ENCODE measurements at regions not wholly inside any gene's neighbourhood (a gene's known extent, or its start where the extent isn't known, plus 50 kb on each side); places are given as distances from the start of the nearest gene placed in this dataset.
"Not testable (repeated sequence)": the region's sequence is repeated elsewhere in the genome, so short reads cannot be mapped to it uniquely, and the experiment has no call there.

GRCh38 chr2:16378031-16378430 lies 287.6 kb downstream of the CYRIA start:
- DNase-seq (ENCODE audit: low read depth, low spot score), result no peak

DNA sequence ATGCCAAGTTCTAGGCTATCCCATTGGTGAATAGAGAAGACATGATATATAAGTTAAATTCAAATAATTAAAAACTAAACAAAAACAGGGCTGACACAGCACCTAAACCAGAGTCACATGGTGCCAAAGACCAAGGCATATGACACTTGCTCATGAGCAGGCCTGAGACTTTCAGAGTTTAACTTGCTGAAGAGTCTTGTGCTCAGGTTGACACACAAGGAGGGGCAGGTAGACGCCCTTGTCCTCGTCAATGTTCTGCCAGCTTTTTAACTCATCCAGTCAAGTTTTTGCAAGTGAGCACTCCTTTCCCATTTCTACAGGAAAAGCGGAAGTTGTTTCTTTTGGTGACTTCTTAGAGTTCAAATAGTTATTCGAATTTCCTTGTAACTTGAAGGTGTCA lies 289.7 kb downstream of the CYRIA start:
- DNase-seq (ENCODE audit: low read depth, low spot score), result no peak

More at GRCh38 chr2:16378031-16378430, 287.6 kb downstream of the CYRIA start:
- H3K27ac ChIP-seq, result no peak overlapping the region

DNA sequence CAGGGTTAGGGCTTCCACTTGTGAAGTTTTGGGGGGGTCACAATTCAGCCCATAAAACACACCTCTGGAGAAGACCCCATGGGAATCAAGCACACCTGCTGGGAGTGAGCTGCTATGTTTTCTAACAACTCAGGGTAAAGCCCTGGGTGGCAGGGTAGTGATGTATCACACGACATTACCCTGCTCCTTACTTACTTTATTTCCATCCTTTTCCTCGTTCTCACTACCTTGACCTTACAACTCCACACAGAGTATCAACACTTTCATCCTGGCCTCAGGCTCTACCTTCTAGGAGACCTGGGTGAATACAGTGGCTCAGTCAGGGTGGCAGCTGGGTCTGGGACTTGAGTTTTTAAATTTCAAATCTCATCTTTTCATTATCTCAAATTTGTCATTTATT lies 290.3 kb downstream of the CYRIA start:
- DNase-seq (ENCODE audit: low read depth, low spot score), result no peak
- H3K27ac ChIP-seq, result no peak overlapping the region

More for the DNA sequence above, 289.7 kb downstream of the CYRIA start:
- H3K27ac ChIP-seq, result no peak overlapping the region

GRCh38 chr2:16374671-16375070 lies 291.0 kb downstream of the CYRIA start:
- DNase-seq (ENCODE audit: low read depth, low spot score), result no peak
- H3K27ac ChIP-seq, result no peak overlapping the region

DNA sequence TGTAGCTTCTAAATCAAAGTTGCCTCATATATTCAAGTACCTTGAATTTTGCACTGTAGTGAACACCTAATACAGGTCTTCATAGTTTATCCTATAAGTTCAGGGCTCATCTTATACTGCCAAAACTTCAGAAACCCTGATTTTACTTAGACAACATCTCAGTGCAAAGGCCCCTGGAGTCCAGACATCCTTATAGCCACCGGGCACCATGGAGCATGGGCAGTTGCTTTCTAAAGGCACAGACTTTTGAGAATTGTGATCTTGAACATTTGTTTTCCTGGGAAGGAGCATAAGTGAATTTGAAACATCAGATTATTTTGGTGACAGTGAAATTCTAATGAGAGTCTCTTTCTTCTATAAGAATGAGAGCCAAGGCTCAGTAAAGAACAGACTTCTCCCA lies 292.3 kb downstream of the CYRIA start:
- DNase-seq (ENCODE audit: low read depth, low spot score), result no peak
- H3K27ac ChIP-seq, result no peak overlapping the region

DNA sequence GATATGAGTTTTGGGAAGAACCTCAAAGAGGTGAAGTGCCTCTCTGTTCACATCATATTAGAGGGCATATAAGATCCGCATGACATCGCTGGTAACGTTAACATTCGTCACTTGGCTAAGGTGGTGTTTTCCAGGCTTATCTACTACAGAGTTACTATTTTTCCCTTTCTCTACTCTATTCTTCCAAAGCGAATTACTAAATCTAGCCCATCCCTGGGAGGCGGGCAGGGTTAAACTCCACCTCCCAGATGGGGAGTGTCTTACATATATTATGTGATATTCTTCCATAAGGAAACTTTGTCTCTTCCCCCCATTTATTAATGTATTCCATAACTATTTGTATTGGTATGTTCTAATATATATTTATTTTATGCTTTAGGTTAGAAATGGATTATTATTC lies 293.9 kb downstream of the CYRIA start:
- DNase-seq (ENCODE audit: low read depth, low spot score), result no peak
- H3K27ac ChIP-seq, result no peak overlapping the region

- no peak for DNase-seq (ENCODE audit: low read depth, low spot score)
- no peak overlapping the region for H3K27ac ChIP-seq
Measured at GRCh38 chr2:16368951-16369350, 296.7 kb downstream of the CYRIA start.

DNA sequence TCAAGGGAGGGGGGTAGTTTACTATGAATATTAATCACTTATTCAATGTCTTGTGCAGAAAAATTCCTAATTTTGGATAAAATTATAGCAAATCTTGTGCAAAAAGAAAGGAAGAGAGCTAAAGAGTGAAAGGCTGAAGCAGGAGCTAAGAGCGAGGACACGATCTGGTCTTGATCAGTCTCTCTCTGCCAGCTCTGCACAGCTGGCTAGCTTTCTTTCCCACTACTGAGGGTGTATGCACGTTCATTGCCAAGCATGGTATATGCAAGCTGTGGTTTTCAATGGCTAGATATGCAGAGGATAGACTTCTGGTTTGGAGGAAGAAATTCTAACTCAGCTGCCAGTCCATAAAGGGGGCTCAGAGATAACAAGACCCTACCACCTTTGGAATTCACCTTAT lies 297.3 kb downstream of the CYRIA start:
- DNase-seq (ENCODE audit: low read depth, low spot score), result no peak

DNA sequence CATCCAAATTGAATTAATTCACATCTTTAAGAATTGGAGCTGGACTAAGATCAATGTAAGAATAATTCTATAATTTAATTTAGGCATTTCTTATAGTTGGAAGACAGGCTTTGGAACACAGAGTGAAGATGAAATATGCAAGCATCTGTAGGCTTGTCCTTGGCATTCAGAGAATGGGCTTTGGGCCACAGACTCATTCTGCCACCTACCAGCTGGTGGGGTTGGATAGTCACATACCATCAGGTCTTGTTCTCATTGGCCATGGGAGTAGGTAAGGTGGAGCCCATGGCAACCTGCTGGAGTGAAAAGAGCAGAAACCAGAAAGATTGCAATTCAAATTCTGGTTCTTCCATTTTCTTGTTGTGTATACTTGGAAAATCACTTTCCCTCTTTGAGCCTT lies 300.3 kb downstream of the CYRIA start:
- H3K27ac ChIP-seq, result no peak overlapping the region
- DNase-seq (ENCODE audit: low read depth, low spot score), result no peak

More for the DNA sequence above, 297.3 kb downstream of the CYRIA start:
- H3K27ac ChIP-seq, result no peak overlapping the region

DNA sequence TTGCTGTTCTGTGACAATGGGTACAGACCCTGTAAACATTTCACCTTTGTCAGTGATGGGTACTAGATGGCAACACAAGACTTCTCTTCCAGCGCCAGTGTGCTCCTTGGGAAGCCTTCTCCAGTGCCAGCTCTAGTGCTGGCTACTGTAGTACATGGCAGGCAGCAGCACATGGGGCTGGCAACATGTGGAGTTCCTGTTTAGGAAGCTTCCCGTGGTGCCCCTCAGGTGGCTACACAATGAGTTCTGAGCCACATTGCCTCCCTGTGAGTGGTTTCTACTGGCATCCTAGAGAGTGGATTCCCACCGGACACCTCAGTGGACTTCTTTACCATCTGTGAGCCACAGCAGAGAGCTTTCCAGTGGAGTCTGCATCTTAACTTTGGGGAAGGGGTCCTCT lies 302.1 kb downstream of the CYRIA start:
- DNase-seq (ENCODE audit: low read depth, low spot score), result no peak
- no peak overlapping the region for H3K27ac ChIP-seq

DNA sequence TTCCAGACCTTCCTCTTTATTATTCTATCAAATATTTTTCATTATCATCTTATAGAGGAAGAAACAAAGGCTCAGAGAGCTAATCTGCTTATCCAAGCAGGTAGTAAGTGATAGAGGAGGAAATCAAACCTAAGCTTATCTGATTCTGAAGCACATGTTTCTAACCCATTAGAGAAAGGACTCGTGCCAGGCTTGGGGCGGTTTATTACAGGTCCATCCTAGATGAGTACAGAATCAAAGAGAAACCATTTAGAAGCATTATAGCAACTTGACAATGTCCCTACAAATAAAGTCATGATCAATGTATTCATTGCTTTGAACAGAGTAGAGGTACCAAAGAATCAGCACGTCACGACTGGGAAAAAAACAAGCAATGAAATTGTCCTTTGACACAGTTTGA lies 303.0 kb downstream of the CYRIA start:
- no peak overlapping the region for H3K27ac ChIP-seq
- no peak for DNase-seq (ENCODE audit: low read depth, low spot score)

DNA sequence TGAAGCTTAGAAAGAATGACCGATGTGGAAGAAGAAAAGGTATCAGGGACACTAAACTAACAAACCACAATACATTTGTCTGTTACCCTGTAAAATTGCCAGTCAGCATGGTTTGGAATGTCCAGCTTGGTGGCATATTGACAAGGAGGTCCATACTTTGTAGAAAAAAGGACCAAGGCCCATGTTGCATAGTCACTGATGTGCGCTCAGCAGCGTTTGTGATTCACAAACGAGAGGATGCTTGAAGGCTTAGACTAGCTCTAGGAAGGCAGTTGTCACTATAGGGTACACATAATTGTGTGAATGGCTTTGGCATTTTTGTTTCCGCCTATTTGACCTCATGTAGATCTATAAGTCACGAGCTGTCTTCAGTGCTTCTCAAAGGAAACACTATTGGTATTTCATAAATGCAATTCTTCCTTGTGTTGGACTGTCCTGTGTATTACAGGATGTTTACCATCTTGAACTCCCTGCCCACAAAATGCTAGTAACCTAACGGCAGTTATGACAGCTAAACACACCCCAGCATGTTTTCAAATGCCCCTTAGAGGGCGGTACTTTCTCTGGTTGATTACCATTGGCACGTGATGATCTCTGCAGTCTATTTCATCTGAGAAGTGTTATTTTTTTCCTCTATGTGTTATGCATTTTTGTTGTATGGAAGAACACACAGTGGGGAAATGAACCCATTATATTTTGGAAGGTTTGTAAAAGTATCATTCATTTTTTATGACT lies 304.2 kb downstream of the CYRIA start:
- DNase-seq (ENCODE audit: low read depth, low spot score), result no peak
- no peak overlapping the region for H3K27ac ChIP-seq

DNA sequence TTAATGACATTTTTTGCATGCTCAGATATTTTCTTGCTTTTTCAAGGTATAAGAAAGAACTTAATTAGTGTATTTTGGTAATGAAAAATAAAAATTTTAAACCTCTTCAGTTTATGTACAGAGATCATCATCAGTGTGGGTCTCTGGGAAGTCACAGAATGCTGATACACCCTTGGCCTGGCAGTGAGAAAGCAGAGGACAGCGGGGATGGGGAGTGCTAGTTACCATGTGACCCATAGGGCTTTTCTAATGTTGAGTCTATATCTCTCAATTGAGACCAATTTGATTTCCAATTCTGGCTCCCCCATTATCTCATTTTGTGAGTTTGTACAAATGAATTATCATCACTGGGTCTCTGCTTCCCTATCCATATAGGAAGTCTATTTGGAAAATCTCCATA lies 305.7 kb downstream of the CYRIA start:
- no peak for DNase-seq (ENCODE audit: low read depth, low spot score)

GRCh38 chr2:16357188-16357587 lies 308.4 kb downstream of the CYRIA start:
- no peak overlapping the region for H3K27ac ChIP-seq
- no peak for DNase-seq (ENCODE audit: low read depth, low spot score)

More for the DNA sequence above, 305.7 kb downstream of the CYRIA start:
- H3K27ac ChIP-seq, result no peak overlapping the region

- DNase-seq (ENCODE audit: low read depth, low spot score), result no peak
Measured at GRCh38 chr2:16351541-16351940, 314.1 kb downstream of the CYRIA start.

GRCh38 chr2:16351137-16351536 lies 314.5 kb downstream of the CYRIA start:
- no peak overlapping the region for H3K27ac ChIP-seq
- DNase-seq (ENCODE audit: low read depth, low spot score), result no peak

More at GRCh38 chr2:16351541-16351940, 314.1 kb downstream of the CYRIA start:
- no peak overlapping the region for H3K27ac ChIP-seq

GRCh38 chr2:16350211-16350610 lies 315.4 kb downstream of the CYRIA start:
- DNase-seq (ENCODE audit: low read depth, low spot score), result no peak
- H3K27ac ChIP-seq, result no peak overlapping the region

DNA sequence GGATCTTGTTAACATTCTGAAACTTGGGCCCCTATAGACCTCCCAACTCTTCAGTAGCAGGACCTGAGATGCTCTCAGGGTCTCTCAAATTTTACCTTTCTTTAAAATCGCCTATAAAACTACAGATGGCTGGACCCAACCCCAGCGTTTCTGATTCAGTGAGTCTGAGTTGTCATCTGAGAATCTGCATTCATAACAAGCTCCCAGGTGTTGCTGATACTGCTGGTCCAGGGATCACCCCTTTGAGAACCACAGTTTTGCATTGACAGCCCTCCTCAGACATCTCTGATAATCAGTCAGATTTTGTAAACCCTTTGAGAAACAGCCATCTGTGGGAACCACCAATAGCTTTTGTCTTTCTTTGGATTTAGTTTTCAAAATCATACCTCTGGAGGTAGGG lies 315.8 kb downstream of the CYRIA start:
- H3K27ac ChIP-seq, result no peak overlapping the region
- DNase-seq (ENCODE audit: low read depth, low spot score), result no peak

- DNase-seq (ENCODE audit: low read depth, low spot score), result no peak
- no peak overlapping the region for H3K27ac ChIP-seq
Measured at GRCh38 chr2:16348821-16349515, 316.7 kb downstream of the CYRIA start.

DNA sequence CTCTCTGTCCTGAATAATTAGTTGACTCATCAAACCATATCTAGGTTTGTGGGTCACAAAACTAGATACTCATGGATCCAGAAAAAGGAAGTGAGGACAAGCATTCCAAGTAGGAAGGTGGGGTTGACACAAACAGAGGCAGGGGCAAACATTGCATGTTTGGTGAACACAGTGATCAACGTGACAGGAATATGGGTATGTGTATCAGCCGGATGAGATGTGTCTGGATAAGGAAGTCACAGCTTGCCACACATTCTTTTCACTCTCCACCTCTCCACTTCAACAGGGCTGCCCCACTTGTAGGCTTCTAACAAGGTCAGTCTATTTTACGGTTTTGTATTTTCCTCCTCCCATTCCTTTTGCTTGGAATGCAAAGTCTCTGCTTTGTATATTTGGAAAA lies 319.0 kb downstream of the CYRIA start:
- H3K27ac ChIP-seq, result no peak overlapping the region
- no peak for DNase-seq (ENCODE audit: low read depth, low spot score)

DNA sequence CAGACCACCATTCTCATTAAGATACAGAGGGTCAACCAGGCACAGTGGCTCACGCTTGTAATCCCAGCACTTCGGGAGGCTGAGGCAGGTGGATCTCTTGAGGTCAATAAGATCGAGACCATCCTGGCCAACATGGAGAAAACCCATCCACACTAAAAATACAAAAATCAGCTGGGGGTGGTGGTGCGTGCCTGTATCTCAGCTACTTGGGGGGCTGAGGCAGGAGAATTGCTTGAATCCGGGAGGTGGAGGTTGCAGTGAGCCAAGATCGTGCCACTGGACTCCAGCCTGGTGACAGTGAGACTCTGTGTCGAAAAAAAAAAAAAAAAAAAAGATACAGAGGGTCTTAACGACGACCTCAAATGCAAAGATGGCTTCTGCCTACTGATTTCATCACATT lies 320.4 kb downstream of the CYRIA start:
- not testable (repeated sequence) for DNase-seq (ENCODE audit: low read depth, low spot score); H3K27ac ChIP-seq

DNA sequence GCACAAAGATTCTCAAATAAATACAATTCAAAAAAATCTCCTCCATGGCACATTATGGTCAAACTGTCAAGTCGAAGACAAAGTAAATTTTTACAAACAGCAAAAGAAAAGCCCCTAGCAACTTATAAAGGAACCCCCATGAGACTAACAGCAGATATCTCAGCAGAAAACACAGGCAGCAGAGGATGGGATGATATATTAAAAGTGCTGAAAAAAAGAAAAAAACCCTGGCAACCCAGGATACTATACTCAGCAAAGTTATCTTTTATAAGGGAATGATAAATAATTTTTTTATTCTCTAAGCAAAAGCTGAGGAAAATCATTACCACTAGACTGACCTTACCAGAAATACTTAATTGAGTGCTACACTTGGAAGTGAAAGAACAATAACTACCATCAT lies 326.4 kb downstream of the CYRIA start:
- DNase-seq (ENCODE audit: low read depth, low spot score), result no peak

More for the DNA sequence above, 326.4 kb downstream of the CYRIA start:
- H3K27ac ChIP-seq, result no peak overlapping the region
